ENCODE measurements at regions not wholly inside any gene's neighbourhood (a gene's known extent, or its start where the extent isn't known, plus 50 kb on each side); places are given as distances from the start of the nearest gene placed in this dataset.

- no peak overlapping the region for H3K27ac ChIP-seq
- no peaks in the 10 kb centered on the region for H3K27me3 ChIP-seq
- no peak for DNase-seq (ENCODE audit: low spot score)
- H3K36me3 ChIP-seq, result no peaks in the 10 kb centered on the region
- no peaks in the 10 kb centered on the region for H3K9me3 ChIP-seq
- H3K4me1 ChIP-seq, result no peaks in the 10 kb centered on the region
- TF ChIP-seq CTCF (IDR thresholded peaks at IDR 0.05), result no peak
- no peak overlapping the region for H3K4me3 ChIP-seq
Observed at GRCh38 chrX:95889279-95889678, 795.4 kb upstream of the DIAPH2 start.

GRCh38 chrX:95893636-95894035 is 791.0 kb upstream of the DIAPH2 start:
- Histone ChIP-seq H3K27me3 (no peaks in the 10 kb centered on the region), H3K4me3 (no peak overlapping the region), H3K4me1 (no peaks in the 10 kb centered on the region), H3K27ac (no peak overlapping the region), H3K36me3 (no peaks in the 10 kb centered on the region), H3K9me3 (no peaks in the 10 kb centered on the region)
- no peak for DNase-seq (ENCODE audit: low spot score)
- no peak for TF ChIP-seq CTCF (IDR thresholded peaks at IDR 0.05)

- no peaks in the 10 kb centered on the region for H3K27me3 ChIP-seq
- H3K4me3 ChIP-seq, result no peak overlapping the region
- H3K9me3 ChIP-seq, result peaks cover 0 to 7% of the 10 kb centered on the region in 2 donors
- no peak for TF ChIP-seq CTCF (IDR thresholded peaks at IDR 0.05)
- DNase-seq (ENCODE audit: low spot score), result no peak
- H3K27ac ChIP-seq, result no peak overlapping the region
- no peaks in the 10 kb centered on the region for H3K36me3 ChIP-seq
- no peaks in the 10 kb centered on the region for H3K4me1 ChIP-seq
Observed at GRCh38 chrX:95903490-95903889, 781.2 kb upstream of the DIAPH2 start.

GRCh38 chrX:95903975-95904374 is 780.7 kb upstream of the DIAPH2 start:
- Histone ChIP-seq H3K27ac (no peak overlapping the region), H3K9me3 (peaks cover 0 to 6% of the 10 kb centered on the region in 2 donors), H3K36me3 (no peaks in the 10 kb centered on the region), H3K27me3 (no peaks in the 10 kb centered on the region), H3K4me3 (no peak overlapping the region), H3K4me1 (no peaks in the 10 kb centered on the region)
- TF ChIP-seq CTCF (IDR thresholded peaks at IDR 0.05), result no peak
- DNase-seq (ENCODE audit: low spot score), result no peak

- DNase-seq (ENCODE audit: low spot score), result no peak
- no peak for TF ChIP-seq CTCF (IDR thresholded peaks at IDR 0.05)
- no peak overlapping the region for H3K27ac ChIP-seq
- H3K9me3 ChIP-seq, result no peaks in the 10 kb centered on the region
- H3K4me1 ChIP-seq, result no peaks in the 10 kb centered on the region
- H3K4me3 ChIP-seq, result no peak overlapping the region
- H3K36me3 ChIP-seq, result no peaks in the 10 kb centered on the region
- no peaks in the 10 kb centered on the region for H3K27me3 ChIP-seq
Observed at GRCh38 chrX:95907081-95907480, 777.6 kb upstream of the DIAPH2 start.

- no peak overlapping the region for H3K27ac ChIP-seq
- TF ChIP-seq CTCF (IDR thresholded peaks at IDR 0.05), result no peak
Observed at GRCh38 chrX:95911062-95911461, 773.6 kb upstream of the DIAPH2 start.

More at GRCh38 chrX:95911062-95911461, 773.6 kb upstream of the DIAPH2 start:
- Histone ChIP-seq H3K9me3 (no peaks in the 10 kb centered on the region), H3K4me3 (no peak overlapping the region), H3K36me3 (no peaks in the 10 kb centered on the region), H3K4me1 (no peaks in the 10 kb centered on the region), H3K27me3 (no peaks in the 10 kb centered on the region)
- no peak for DNase-seq (ENCODE audit: low spot score)

Data from right atrium auricular region (tissue), 2 donors.